Transverse colon (tissue), 4 donors: ENCODE measurements at regions not wholly inside any gene's neighbourhood (a gene's known extent, or its start where the extent isn't known, plus 50 kb on each side); places are given as distances from the start of the nearest gene placed in this dataset.

ENCODE experiments used
- DNase-seq: peaks from one replicate; pipeline ENCODE4 v3.0.0-alpha.2; 2019
- H3K27ac ChIP-seq, 4 donors: fragments of 200-600 bp; sonication (generic); 2 replicates each; pipeline ENCODE4 v1.5.1; 2016 to 2018; ENCODE audit warnings: inconsistent platforms in 4 of 4
- H3K27me3 ChIP-seq: fragments of 200-600 bp; sonication (generic); 2 replicates; pipeline ENCODE4 v1.5.1; 2017; ENCODE audit warnings: inconsistent platforms
- H3K36me3 ChIP-seq, 4 donors: fragments of 200-600 bp; sonication (generic); 2 replicates each; pipeline ENCODE4 v1.5.1; 2017 to 2019; ENCODE audit warnings: inconsistent platforms in 4 of 4
- H3K4me1 ChIP-seq, 4 donors: fragments of 200-600 bp; sonication (generic); 2 replicates each; pipeline ENCODE4 v1.5.1; 2017 to 2020; ENCODE audit warnings: inconsistent platforms in 4 of 4
- H3K4me3 ChIP-seq, 4 donors: fragments of 200-600 bp; sonication (generic); 1 replicate in 1 of 4; 2 replicates in 3 of 4; pipeline versions ENCODE4 v1.5.1 to v1.6.1; 2017 to 2019; ENCODE audit warnings: inconsistent platforms in 4 of 4
- H3K9me3 ChIP-seq, 2 donors: fragments of 200-600 bp; sonication (generic); 2 replicates each; pipeline ENCODE4 v1.5.1; 2017 to 2019; ENCODE audit warnings: inconsistent platforms in 2 of 2
- CTCF ChIP-seq, 5 experiments: fragments of 200-600 bp in 3 of 5; fragments of 450-650 bp in 2 of 5; sonication (generic) in 3 of 5; IDR thresholded peaks; 1 replicate in 2 of 5; 2 replicates in 3 of 5; pipeline ENCODE4 v1.5.1; 2016 to 2017; ENCODE audit warnings: antibody characterized with exemption in 5 of 5, inconsistent platforms in 3 of 5, mild to moderate bottlenecking in 2 of 5, moderate library complexity in 1 of 5
- EP300 ChIP-seq: sonication (generic); formaldehyde crosslinking; IDR thresholded peaks from one replicate; pipeline ENCODE4 v1.6.1; 2017; ENCODE audit warnings: antibody characterized with exemption, low read depth
- POLR2A ChIP-seq: fragments of 450-650 bp; IDR thresholded peaks from one replicate; pipeline ENCODE4 v1.6.1; 2016; ENCODE audit warnings: antibody characterized with exemption, mild to moderate bottlenecking, moderate library complexity
- POLR2AphosphoS5 ChIP-seq, 3 donors: sonication (generic); formaldehyde crosslinking; IDR thresholded peaks; one replicate each; pipeline ENCODE4 v1.6.1; 2016; ENCODE audit warnings: antibody characterized with exemption in 3 of 3
- WGBS, 2 donors: methylation state at CpG; one replicate each; pipeline ENCODE4 v1.1.5; 2018; ENCODE audit warnings: low coverage in 1 of 2; 5-methylcytosine and 5-hydroxymethylcytosine counted together
- in situ Hi-C, 4 donors: fragments of 200-750 bp; cut with MboI; loops; one replicate each; pipeline versions ENCODE4 v1.15.0 to v1.15.1; 2017; ENCODE audit warnings: low sequenced_read_pairs in 3 of 4, low pct_ligation_motif_present in 1 of 4, low pct_unique_long_range_greater_than_20kb in 1 of 4
- intact Hi-C: fragments of 100-400 bp; cut with DNase I; formaldehyde crosslinking; loops from one replicate; pipeline ENCODE4 v1.15.1; 2023; ENCODE audit warnings: low total_unique reads

GRCh38 chr5:174336479-174336878 lies 291.0 kb downstream of the NSG2 start:
- Histone ChIP-seq H3K36me3 (no peaks in the 10 kb centered on the region), H3K4me1 (no peaks in the 10 kb centered on the region), H3K27me3 (peaks cover 37% of the 10 kb centered on the region), H3K4me3 (no peak overlapping the region), H3K9me3 (no peaks in the 10 kb centered on the region), H3K27ac (no peak overlapping the region)
- intact Hi-C loops: no loop called here
- WGBS, 2 donors: 64 to 80% methylated on average over 3 to 5 of the region's 5 CpGs
- in situ Hi-C loops: no loop called here
- DNase-seq: no peak
- no peak for TF ChIP-seq CTCF (IDR thresholded peaks at IDR 0.05)
- no peak for TF ChIP-seq EP300
- TF ChIP-seq POLR2AphosphoS5 (IDR thresholded peaks at IDR 0.05): no peak
- TF ChIP-seq POLR2A: no peak

- H3K9me3 ChIP-seq: no peaks in the 10 kb centered on the region
- DNase-seq: no peak
- intact Hi-C loops: no loop called here
- H3K4me1 ChIP-seq: no peaks in the 10 kb centered on the region
- in situ Hi-C loops: no loop called here
- TF ChIP-seq POLR2A (no peak), EP300 (no peak), CTCF (IDR thresholded peaks at IDR 0.05) (no peak), POLR2AphosphoS5 (IDR thresholded peaks at IDR 0.05) (no peak)
- WGBS, 2 donors: 18 to 37% methylated on average over 9 to 18 of the region's 18 CpGs
- H3K27ac ChIP-seq: no peak overlapping the region
- H3K36me3 ChIP-seq: no peaks in the 10 kb centered on the region
- peaks cover 37% of the 10 kb centered on the region for H3K27me3 ChIP-seq
- no peak overlapping the region for H3K4me3 ChIP-seq
Observed at GRCh38 chr5:174337276-174338184, 292.0 kb downstream of the NSG2 start.

- in situ Hi-C loops (no loop called here), intact Hi-C loops (no loop called here)
- 30 to 37% methylated on average over 6 to 13 of the region's 13 CpGs for WGBS, 2 donors
- Histone ChIP-seq H3K4me3 (no peak overlapping the region), H3K4me1 (no peaks in the 10 kb centered on the region), H3K27me3 (peaks cover 37% of the 10 kb centered on the region), H3K36me3 (no peaks in the 10 kb centered on the region), H3K9me3 (no peaks in the 10 kb centered on the region), H3K27ac (no peak overlapping the region)
- TF ChIP-seq CTCF (IDR thresholded peaks at IDR 0.05) (no peak), POLR2A (no peak), POLR2AphosphoS5 (IDR thresholded peaks at IDR 0.05) (no peak), EP300 (no peak)
- no peak for DNase-seq
Observed at GRCh38 chr5:174338185-174339010, 292.9 kb downstream of the NSG2 start.

- no peak overlapping the region for H3K27ac ChIP-seq
- H3K36me3 ChIP-seq: no peaks in the 10 kb centered on the region
- no peaks in the 10 kb centered on the region for H3K9me3 ChIP-seq
- intact Hi-C loops (no loop called here), in situ Hi-C loops (no loop called here)
- H3K4me1 ChIP-seq: no peaks in the 10 kb centered on the region
- H3K27me3 ChIP-seq: peaks cover 37% of the 10 kb centered on the region
- WGBS, 2 donors: 60 to 77% methylated on average over 1 to 4 of the region's 4 CpGs
- TF ChIP-seq POLR2AphosphoS5 (IDR thresholded peaks at IDR 0.05): no peak
- no peak for TF ChIP-seq EP300
- no peak for TF ChIP-seq POLR2A
- TF ChIP-seq CTCF (IDR thresholded peaks at IDR 0.05): no peak
- DNase-seq: no peak
- H3K4me3 ChIP-seq: no peak overlapping the region
Observed at GRCh38 chr5:174339130-174339529, 293.6 kb downstream of the NSG2 start.
